Endothelial cell of umbilical vein (primary cell): ENCODE measurements at regions not wholly inside any gene's neighbourhood (a gene's known extent, or its start where the extent isn't known, plus 50 kb on each side); places are given as distances from the start of the nearest gene placed in this dataset.

Source experiments
- EZH2 ChIP-seq: IDR thresholded peaks from 2 replicates; pipeline ENCODE4 v1.6.1; 2012; ENCODE audit warnings: borderline replicate concordance, low read depth, mild to moderate bottlenecking, moderate library complexity, low read length, inconsistent platforms; ENCODE audit not compliant: severe bottlenecking
- TF ChIP-seq, protein P1 (sequence below), 2 donors: IDR thresholded peaks; 1 replicate in 1 of 2; 2 replicates in 1 of 2; pipeline ENCODE4 v1.5.1; 2011; ENCODE audit warnings: low read length in 2 of 2, mild to moderate bottlenecking in 2 of 2, moderate library complexity in 2 of 2, control low read depth in 1 of 2, inconsistent platforms in 1 of 2, low read depth in 1 of 2; ENCODE audit not compliant: insufficient read depth in 1 of 2; ENCODE audit errors: extremely low read depth in 1 of 2

DNA sequence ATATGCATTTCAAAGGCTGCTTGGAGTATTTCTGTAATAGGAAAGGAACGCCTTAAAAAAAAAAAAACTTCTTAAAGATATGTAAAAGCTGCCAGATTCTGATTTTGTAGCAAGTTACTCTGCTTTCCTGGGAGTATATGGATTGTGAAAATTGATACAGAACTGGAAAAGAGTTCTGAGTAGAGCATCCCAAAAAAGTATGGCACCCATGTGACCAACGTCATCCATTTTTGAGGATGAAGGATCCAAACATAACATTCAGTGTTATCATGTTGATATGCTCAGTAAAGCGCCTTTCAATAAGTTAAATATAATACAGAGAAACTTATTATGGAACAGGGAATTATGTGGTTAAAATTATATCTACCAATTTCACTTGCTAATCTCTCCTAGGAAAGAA, 978.4 kb upstream of the POU3F3 start:
- no peak for TF ChIP-seq EZH2
- TF ChIP-seq, protein P1, sequence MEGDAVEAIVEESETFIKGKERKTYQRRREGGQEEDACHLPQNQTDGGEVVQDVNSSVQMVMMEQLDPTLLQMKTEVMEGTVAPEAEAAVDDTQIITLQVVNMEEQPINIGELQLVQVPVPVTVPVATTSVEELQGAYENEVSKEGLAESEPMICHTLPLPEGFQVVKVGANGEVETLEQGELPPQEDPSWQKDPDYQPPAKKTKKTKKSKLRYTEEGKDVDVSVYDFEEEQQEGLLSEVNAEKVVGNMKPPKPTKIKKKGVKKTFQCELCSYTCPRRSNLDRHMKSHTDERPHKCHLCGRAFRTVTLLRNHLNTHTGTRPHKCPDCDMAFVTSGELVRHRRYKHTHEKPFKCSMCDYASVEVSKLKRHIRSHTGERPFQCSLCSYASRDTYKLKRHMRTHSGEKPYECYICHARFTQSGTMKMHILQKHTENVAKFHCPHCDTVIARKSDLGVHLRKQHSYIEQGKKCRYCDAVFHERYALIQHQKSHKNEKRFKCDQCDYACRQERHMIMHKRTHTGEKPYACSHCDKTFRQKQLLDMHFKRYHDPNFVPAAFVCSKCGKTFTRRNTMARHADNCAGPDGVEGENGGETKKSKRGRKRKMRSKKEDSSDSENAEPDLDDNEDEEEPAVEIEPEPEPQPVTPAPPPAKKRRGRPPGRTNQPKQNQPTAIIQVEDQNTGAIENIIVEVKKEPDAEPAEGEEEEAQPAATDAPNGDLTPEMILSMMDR (IDR thresholded peaks at IDR 0.05; ENCODE audit: extremely low read depth in 1 of 2, insufficient read depth in 1 of 2, low read depth in 1 of 2, low read length in 2 of 2): no peak
